HG03097 (cell line): ENCODE measurements at regions not wholly inside any gene's neighbourhood (a gene's known extent, or its start where the extent isn't known, plus 50 kb on each side); places are given as distances from the start of the nearest gene placed in this dataset.
"Not testable (repeated sequence)": the region's sequence is repeated elsewhere in the genome, so short reads cannot be mapped to it uniquely, and the experiment has no call there.

Source experiments
- ATAC-seq: cut with Tn5 transposase; IDR thresholded peaks from one replicate; pipeline ENCODE4 v1.9.1; 2021; ENCODE audit not compliant: unreplicated experiment, low FRiP score

GRCh38 chrX:35382966-35383365 lies 415.2 kb upstream of the MAGEB16 start:
- no peak for ATAC-seq

GRCh38 chrX:35392232-35392631 lies 405.9 kb upstream of the MAGEB16 start:
- no peak for ATAC-seq

DNA sequence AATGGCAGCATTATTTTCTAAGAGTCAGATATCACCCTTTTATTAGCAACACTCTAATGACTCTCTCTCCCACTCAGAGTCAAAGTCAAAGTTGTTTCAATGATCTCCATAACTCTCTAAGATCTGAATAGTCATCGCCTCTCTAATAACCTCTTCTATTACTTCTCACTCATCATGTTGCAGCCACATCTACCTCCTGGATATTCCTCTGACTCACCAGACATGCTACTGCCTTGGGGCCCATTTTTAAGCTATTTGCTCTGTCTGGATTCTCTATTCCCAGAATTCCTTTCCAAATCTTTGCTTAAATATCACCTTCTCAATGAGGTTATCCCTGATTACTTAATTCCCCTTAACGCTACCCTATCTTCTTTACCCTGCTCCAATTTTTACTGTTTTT lies 391.8 kb upstream of the MAGEB16 start:
- ATAC-seq, result no peak

- no peak for ATAC-seq
Observed at GRCh38 chrX:35416782-35417181, 381.4 kb upstream of the MAGEB16 start.

DNA sequence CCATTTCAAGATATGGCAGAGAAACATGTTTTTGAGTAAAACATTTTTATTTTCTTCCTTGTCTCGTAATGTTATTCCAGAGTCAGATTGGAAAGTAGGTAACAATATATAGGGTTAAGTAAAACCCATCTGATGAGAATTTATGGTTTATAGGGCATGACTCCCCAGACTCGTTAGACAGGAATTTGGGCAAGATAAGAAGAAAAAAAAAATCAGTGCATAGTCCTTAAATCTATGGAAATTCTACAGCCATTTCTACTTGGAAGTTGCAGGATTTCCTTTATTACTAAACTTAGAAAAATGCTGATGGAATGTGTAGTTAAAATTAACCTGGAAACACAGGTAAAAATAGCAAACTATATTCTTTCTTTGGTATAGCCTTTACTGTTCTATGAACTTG lies 366.1 kb upstream of the MAGEB16 start:
- no peak for ATAC-seq

- no peak for ATAC-seq
Observed at GRCh38 chrX:35439034-35439660, 359.0 kb upstream of the MAGEB16 start.

- ATAC-seq, result no peak
Observed at GRCh38 chrX:35439692-35440091, 358.4 kb upstream of the MAGEB16 start.

DNA sequence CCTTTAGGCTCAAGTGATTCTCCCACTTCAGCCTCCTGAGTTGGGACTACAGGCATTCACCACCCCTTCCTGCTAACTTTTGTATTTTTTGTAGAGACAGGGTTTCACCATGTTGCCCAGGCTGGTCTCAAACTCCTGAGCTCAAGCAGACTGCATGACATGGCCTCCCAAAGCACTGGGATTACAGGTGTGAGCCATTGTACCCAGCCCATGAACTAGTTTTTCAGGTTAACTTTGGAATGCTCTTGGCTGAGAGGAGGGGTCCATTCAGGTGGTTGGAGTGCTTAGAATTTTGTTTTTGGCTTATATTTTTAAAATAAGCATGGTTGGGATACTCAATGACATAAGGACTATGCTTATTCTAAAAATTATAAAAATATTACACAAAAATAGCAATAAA lies 355.7 kb upstream of the MAGEB16 start:
- ATAC-seq, result no peak

- ATAC-seq, result not testable (repeated sequence)
Observed at GRCh38 chrX:35443091-35443582, 355.0 kb upstream of the MAGEB16 start.

GRCh38 chrX:35444671-35445355 lies 353.3 kb upstream of the MAGEB16 start:
- no peak for ATAC-seq

GRCh38 chrX:35445912-35446311 lies 352.2 kb upstream of the MAGEB16 start:
- ATAC-seq, result no peak

GRCh38 chrX:35456891-35457290 lies 341.3 kb upstream of the MAGEB16 start:
- no peak for ATAC-seq

DNA sequence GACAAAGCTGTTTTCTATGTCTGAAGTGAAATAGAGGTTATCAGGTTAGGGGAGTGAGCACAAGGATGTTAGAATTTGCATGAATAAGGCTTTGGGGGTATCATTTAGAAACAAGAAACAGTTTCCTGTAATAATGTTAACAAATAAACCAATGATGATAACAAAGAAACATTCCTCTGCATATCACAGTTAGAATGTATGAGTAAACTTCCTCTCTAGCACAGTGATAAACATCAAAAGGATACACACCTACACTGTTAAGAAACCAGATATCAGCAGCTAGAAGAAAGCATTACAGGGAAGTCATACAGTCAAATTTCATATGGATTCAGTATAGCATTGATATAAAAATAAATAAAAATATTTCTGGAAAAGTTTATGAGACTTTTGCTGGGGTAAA lies 340.0 kb upstream of the MAGEB16 start:
- no peak for ATAC-seq

- no peak for ATAC-seq
Observed at GRCh38 chrX:35461164-35461563, 337.0 kb upstream of the MAGEB16 start.

GRCh38 chrX:35496671-35497070 lies 301.5 kb upstream of the MAGEB16 start:
- not testable (repeated sequence) for ATAC-seq

GRCh38 chrX:35497453-35497852 lies 300.7 kb upstream of the MAGEB16 start:
- not testable (repeated sequence) for ATAC-seq

DNA sequence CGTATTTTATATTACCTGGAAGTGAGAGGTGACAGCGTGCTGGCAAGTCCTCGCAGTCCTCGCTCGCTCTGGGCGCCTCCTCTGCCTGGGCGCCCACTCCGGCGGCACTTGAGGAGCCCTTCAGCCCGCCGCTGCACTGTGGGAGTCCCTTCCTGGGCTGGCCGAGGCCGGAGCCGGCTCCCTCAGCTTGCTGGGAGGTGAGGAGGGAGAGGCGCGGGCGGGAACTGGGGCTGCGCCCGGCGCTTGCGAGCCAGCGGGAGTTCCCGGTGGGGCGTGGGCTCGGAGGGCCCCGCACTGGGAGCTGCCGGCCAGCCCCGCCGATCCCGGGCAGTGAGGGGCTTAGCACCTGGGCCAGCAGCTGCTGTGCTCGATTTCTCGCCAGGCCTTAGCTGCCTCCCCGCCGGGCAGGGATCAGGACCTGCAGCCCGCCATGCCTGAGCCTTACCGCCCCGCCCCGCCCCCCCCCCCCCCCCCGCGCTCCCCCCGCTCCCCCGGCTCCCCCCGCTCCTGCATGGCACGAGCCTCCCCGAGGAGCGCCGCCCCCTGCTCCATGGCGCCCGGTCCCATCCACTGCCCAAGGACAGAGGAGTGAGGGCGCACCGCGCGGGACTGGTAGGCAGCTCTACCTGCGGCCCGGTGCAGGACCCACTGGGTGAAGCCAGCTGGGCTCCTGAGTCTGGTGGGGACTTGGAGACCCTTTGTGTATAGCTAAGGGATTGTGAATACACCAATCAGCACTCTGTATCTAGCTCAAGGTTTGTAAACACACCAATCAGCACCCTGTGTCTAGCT lies 298.9 kb upstream of the MAGEB16 start:
- ATAC-seq, result no peak

DNA sequence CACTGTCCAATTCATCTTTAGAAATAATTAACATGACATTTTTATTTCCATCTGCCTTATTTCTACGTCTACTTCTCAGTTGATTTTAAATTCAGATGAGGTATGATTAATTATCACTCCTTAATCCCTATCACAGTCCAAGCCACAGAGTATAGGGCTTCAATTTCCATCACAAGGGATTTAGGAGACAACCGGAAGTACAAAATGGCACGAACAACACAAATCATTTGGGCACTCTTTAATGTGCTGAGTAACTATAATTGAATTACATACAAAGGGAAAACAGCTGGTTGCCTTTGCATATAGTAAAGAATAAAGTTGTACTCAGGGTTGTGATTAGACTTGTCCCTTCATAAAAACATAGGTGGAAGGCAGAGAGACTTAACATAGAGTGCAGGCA lies 290.4 kb upstream of the MAGEB16 start:
- ATAC-seq, result no peak

- ATAC-seq, result not testable (repeated sequence)
Observed at GRCh38 chrX:35548003-35548402, 250.1 kb upstream of the MAGEB16 start.

- ATAC-seq, result no peak
Observed at GRCh38 chrX:35557916-35558315, 240.2 kb upstream of the MAGEB16 start.

- ATAC-seq, result no peak
Observed at GRCh38 chrX:35561985-35562384, 236.2 kb upstream of the MAGEB16 start.
